ENCODE measurements at regions not wholly inside any gene's neighbourhood (a gene's known extent, or its start where the extent isn't known, plus 50 kb on each side); places are given as distances from the start of the nearest gene placed in this dataset.

GRCh38 chr10:124346831-124347230 is 71.9 kb downstream of the OAT start:
- DNase-seq (ENCODE audit: low read depth) = no peak

- no peak for DNase-seq (ENCODE audit: low read depth)
These were observed 73.2 kb downstream of the OAT start for GRCh38 chr10:124345521-124345920.

GRCh38 chr10:124344931-124345330 is 73.8 kb downstream of the OAT start:
- DNase-seq (ENCODE audit: low read depth) = no peak

- no peak for DNase-seq (ENCODE audit: low read depth)
These were observed 74.5 kb downstream of the OAT start for GRCh38 chr10:124344266-124344590.

GRCh38 chr10:124343351-124344265 is 75.1 kb downstream of the OAT start:
- DNase-seq (ENCODE audit: low read depth) = no peak

GRCh38 chr10:124342821-124343170 is 75.9 kb downstream of the OAT start:
- DNase-seq (ENCODE audit: low read depth) = no peak

GRCh38 chr10:124342136-124342820 is 76.4 kb downstream of the OAT start:
- DNase-seq (ENCODE audit: low read depth) = no peak

- DNase-seq (ENCODE audit: low read depth) = no peak
These were observed 77.0 kb downstream of the OAT start for GRCh38 chr10:124341768-124342135.

- no peak for DNase-seq (ENCODE audit: low read depth)
These were observed 78.5 kb downstream of the OAT start for GRCh38 chr10:124340033-124340760.

- no peak for DNase-seq (ENCODE audit: low read depth)
These were observed 79.3 kb downstream of the OAT start for GRCh38 chr10:124339119-124340032.

- DNase-seq (ENCODE audit: low read depth) = no peak
These were observed 80.3 kb downstream of the OAT start for GRCh38 chr10:124338276-124338925.

- DNase-seq (ENCODE audit: low read depth) = no peak
These were observed 82.5 kb downstream of the OAT start for GRCh38 chr10:124336186-124336585.

- no peak for DNase-seq (ENCODE audit: low read depth)
These were observed 84.8 kb downstream of the OAT start for GRCh38 chr10:124333931-124334330.

- no peak for DNase-seq (ENCODE audit: low read depth)
These were observed 86.3 kb downstream of the OAT start for GRCh38 chr10:124332426-124332825.

- DNase-seq (ENCODE audit: low read depth) = no peak
These were observed 88.8 kb downstream of the OAT start for GRCh38 chr10:124329941-124330340.

GRCh38 chr10:124329362-124329761 is 89.4 kb downstream of the OAT start:
- no peak for DNase-seq (ENCODE audit: low read depth)

GRCh38 chr10:124328477-124329220 is 90.1 kb downstream of the OAT start:
- DNase-seq (ENCODE audit: low read depth) = no peak

GRCh38 chr10:124325998-124326636 is 92.6 kb downstream of the OAT start:
- no peak for DNase-seq (ENCODE audit: low read depth)

GRCh38 chr10:124325633-124325914 is 93.1 kb downstream of the OAT start:
- no peak for DNase-seq (ENCODE audit: low read depth)

- no peak for DNase-seq (ENCODE audit: low read depth)
These were observed 93.7 kb downstream of the OAT start for GRCh38 chr10:124324856-124325632.
